ENCODE measurements at regions not wholly inside any gene's neighbourhood (a gene's known extent, or its start where the extent isn't known, plus 50 kb on each side); places are given as distances from the start of the nearest gene placed in this dataset.

DNA sequence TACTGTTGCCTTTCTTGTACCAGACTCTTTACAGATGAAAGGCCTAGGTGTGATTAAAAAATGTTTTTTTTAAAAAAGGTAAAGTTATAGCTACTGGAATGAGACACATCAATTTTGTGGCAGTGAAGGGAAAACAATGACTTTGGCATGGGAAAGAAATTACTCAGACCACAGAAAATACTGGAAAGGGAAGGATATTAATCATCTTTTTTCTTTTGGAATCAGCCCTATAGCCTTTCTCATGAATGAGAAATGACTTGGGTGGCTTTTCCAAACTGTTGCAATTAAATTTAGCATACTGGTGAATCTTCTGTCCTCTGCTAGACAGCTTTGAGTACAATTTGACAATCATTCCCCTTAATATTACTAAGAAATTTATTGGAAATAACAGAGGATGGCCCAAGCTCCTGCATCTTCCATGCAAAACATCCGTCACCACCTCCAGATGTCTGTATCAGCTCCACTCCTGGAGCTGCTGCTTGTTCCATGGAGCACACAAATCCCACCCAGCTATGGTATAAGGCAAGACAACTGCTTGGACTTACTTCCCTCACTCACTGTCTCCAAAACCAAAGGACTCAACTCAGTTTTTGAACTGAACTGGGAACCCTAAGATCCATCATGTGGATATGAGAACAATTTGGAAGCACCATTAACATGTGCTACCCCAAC is 97.6 kb upstream of the ARSJ start:
- TF ChIP-seq, protein P1, sequence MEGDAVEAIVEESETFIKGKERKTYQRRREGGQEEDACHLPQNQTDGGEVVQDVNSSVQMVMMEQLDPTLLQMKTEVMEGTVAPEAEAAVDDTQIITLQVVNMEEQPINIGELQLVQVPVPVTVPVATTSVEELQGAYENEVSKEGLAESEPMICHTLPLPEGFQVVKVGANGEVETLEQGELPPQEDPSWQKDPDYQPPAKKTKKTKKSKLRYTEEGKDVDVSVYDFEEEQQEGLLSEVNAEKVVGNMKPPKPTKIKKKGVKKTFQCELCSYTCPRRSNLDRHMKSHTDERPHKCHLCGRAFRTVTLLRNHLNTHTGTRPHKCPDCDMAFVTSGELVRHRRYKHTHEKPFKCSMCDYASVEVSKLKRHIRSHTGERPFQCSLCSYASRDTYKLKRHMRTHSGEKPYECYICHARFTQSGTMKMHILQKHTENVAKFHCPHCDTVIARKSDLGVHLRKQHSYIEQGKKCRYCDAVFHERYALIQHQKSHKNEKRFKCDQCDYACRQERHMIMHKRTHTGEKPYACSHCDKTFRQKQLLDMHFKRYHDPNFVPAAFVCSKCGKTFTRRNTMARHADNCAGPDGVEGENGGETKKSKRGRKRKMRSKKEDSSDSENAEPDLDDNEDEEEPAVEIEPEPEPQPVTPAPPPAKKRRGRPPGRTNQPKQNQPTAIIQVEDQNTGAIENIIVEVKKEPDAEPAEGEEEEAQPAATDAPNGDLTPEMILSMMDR (IDR thresholded peaks at IDR 0.05; ENCODE audit: poor library complexity, severe bottlenecking), result no peak
- H3K27ac ChIP-seq (ENCODE audit: poor library complexity, severe bottlenecking), result peak overlapping the region; percentile 55
- no peaks in the 10 kb centered on the region for H3K9me3 ChIP-seq (ENCODE audit: severe bottlenecking)
- H3K36me3 ChIP-seq (ENCODE audit: low read depth), result no peaks in the 10 kb centered on the region; the same call in 1 of the 2 replicates
- peak; percentile 38; the same call in 1 of the 3 replicates for ATAC-seq (ENCODE audit: low read depth)
- H3K4me1 ChIP-seq (ENCODE audit: insufficient read depth, poor library complexity, severe bottlenecking), result peaks cover 8% of the 10 kb centered on the region
- H3K27me3 ChIP-seq (ENCODE audit: insufficient read depth, poor library complexity, severe bottlenecking), result no peaks in the 10 kb centered on the region
- H3K4me3 ChIP-seq (ENCODE audit: severe bottlenecking), result no peak overlapping the region
- DNase-seq (ENCODE audit: low spot score), result no peak

DNA sequence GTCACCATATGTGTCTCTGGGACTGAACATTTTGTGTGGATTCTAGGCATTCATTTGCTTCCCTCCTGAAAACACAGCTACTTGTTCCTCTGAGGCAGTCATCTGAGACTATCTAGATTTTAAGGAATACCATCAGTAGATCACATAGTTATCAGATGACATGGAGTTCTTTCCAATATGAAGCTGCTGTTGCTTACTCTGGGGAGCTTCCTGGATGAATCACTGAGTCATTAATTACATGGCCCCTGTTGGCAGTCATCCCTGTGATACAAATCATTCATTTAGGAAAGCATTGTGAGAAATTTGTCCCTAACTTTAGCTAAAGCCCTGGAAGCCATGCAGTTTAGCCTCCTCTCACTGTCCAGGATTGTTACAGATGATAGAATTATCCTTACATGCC is 98.2 kb upstream of the ARSJ start:
- TF ChIP-seq, protein P1 (IDR thresholded peaks at IDR 0.05; ENCODE audit: poor library complexity, severe bottlenecking), result no peak
- Histone ChIP-seq H3K4me1 (ENCODE audit: insufficient read depth, poor library complexity, severe bottlenecking) (peaks cover 8% of the 10 kb centered on the region), H3K36me3 (ENCODE audit: low read depth) (no peaks in the 10 kb centered on the region; the same call in 1 of the 2 replicates), H3K4me3 (ENCODE audit: severe bottlenecking) (no peak overlapping the region), H3K27me3 (ENCODE audit: insufficient read depth, poor library complexity, severe bottlenecking) (no peaks in the 10 kb centered on the region), H3K9me3 (ENCODE audit: severe bottlenecking) (no peaks in the 10 kb centered on the region), H3K27ac (ENCODE audit: poor library complexity, severe bottlenecking) (peak overlapping the region; percentile 55)
- DNase-seq (ENCODE audit: low spot score) (no peak), ATAC-seq (ENCODE audit: low read depth) (peak; percentile 91)

DNA sequence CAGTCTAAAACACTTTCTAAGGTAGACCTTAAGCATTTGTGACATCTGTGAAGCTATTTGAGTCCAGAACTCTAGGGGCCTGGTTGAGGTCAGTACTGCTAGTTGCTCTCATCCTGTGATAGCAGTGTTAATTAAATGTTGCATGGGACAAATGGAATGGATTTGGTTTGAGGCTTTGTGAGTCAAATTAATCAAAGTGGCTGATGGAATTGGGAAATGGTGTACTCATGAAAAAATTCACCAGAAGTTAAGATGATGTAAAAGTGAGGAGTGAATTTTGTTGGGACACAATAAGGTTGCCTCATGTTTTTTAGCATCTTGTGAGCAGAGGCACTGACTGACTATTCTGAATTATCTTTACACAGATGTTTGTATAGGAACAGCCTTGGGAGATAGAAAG is 99.2 kb upstream of the ARSJ start:
- DNase-seq (ENCODE audit: low spot score), result no peak
- H3K9me3 ChIP-seq (ENCODE audit: severe bottlenecking), result no peaks in the 10 kb centered on the region
- ATAC-seq (ENCODE audit: low read depth), result no peak
- H3K4me3 ChIP-seq (ENCODE audit: severe bottlenecking), result no peak overlapping the region
- no peak overlapping the region for H3K27ac ChIP-seq (ENCODE audit: poor library complexity, severe bottlenecking)
- H3K36me3 ChIP-seq (ENCODE audit: low read depth), result no peaks in the 10 kb centered on the region; the same call in 1 of the 2 replicates
- H3K27me3 ChIP-seq (ENCODE audit: insufficient read depth, poor library complexity, severe bottlenecking), result no peaks in the 10 kb centered on the region
- peaks cover 8% of the 10 kb centered on the region for H3K4me1 ChIP-seq (ENCODE audit: insufficient read depth, poor library complexity, severe bottlenecking)
- TF ChIP-seq, protein P1 (IDR thresholded peaks at IDR 0.05; ENCODE audit: poor library complexity, severe bottlenecking), result no peak

DNA sequence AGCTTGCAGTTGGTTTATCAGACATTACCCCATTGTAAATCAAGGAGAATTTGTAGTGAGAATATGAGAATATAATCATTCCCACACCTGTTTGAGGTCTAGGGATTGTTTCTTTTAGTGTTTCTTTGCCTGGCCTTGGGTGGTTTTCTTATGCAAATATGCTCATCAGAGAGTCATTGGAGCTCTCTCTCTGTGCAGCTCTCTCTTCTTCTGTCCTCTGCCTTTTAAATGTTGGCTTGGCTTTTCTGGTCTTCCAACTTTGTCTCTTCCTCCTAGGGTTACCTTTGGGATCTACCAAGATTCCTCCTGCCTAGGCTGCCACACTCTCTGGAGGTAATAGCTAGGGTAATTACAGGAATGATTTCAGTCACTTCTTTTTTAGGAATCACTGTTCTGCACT is 102.3 kb upstream of the ARSJ start:
- Histone ChIP-seq H3K4me1 (ENCODE audit: insufficient read depth, poor library complexity, severe bottlenecking) (peaks cover 8% of the 10 kb centered on the region), H3K9me3 (ENCODE audit: severe bottlenecking) (no peaks in the 10 kb centered on the region), H3K4me3 (ENCODE audit: severe bottlenecking) (no peak overlapping the region), H3K27me3 (ENCODE audit: insufficient read depth, poor library complexity, severe bottlenecking) (no peaks in the 10 kb centered on the region), H3K27ac (ENCODE audit: poor library complexity, severe bottlenecking) (no peak overlapping the region), H3K36me3 (ENCODE audit: low read depth) (no peaks in the 10 kb centered on the region)
- TF ChIP-seq, protein P1 (IDR thresholded peaks at IDR 0.05; ENCODE audit: poor library complexity, severe bottlenecking), result no peak
- no peak for ATAC-seq (ENCODE audit: low read depth)
- no peak for DNase-seq (ENCODE audit: low spot score)

DNA sequence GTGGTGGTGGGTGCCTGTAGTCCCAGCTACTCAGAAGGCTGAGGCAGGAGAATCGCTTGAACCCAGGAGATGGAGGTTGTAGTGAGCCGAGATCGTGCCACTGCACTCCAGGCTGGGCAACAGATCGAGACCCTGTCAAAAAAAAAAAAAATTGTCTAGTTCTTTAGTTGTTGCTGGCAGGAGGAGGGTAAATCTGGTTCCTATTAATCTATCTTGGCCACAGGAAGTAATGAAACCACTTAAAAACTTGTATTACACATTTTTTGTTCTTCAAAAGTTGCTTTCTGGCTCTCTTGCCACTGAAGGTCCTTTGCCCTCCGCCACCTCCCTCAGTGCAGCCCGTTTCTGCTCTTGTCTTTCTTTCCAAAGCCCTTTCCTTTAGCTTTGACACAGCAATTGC is 102.9 kb upstream of the ARSJ start:
- no peak overlapping the region for H3K27ac ChIP-seq (ENCODE audit: poor library complexity, severe bottlenecking)
- TF ChIP-seq, protein P1 (IDR thresholded peaks at IDR 0.05; ENCODE audit: poor library complexity, severe bottlenecking), result no peak
- no peaks in the 10 kb centered on the region for H3K27me3 ChIP-seq (ENCODE audit: insufficient read depth, poor library complexity, severe bottlenecking)
- no peaks in the 10 kb centered on the region for H3K9me3 ChIP-seq (ENCODE audit: severe bottlenecking)
- H3K4me1 ChIP-seq (ENCODE audit: insufficient read depth, poor library complexity, severe bottlenecking), result peaks cover 5% of the 10 kb centered on the region
- ATAC-seq (ENCODE audit: low read depth) (no peak), DNase-seq (ENCODE audit: low spot score) (no peak)
- no peak overlapping the region for H3K4me3 ChIP-seq (ENCODE audit: severe bottlenecking)
- H3K36me3 ChIP-seq (ENCODE audit: low read depth), result no peaks in the 10 kb centered on the region

Data from RWPE2 (cell line).